ENCODE measurements at regions not wholly inside any gene's neighbourhood (a gene's known extent, or its start where the extent isn't known, plus 50 kb on each side); places are given as distances from the start of the nearest gene placed in this dataset.

GRCh38 chr11:39628311-39628710 lies 1831.1 kb downstream of the LRRC4C start:
- no peak for TF ChIP-seq REST (tag by site-specific recombination; IDR thresholded peaks at IDR 0.05)
- no peak for TF ChIP-seq ZNF366 (tag by site-specific recombination; conservative IDR thresholded peaks at IDR 0.05)
- TF ChIP-seq ZNF639 (tag by site-specific recombination; IDR thresholded peaks at IDR 0.05): no peak
- TF ChIP-seq ZNF16 (tag by site-specific recombination; IDR thresholded peaks at IDR 0.05; ENCODE audit: low read depth): no peak
- no peak for TF ChIP-seq KLF17 (tag by site-specific recombination; IDR thresholded peaks at IDR 0.05)

Measured in HEK293 (cell line).